ENCODE measurements at regions not wholly inside any gene's neighbourhood (a gene's known extent, or its start where the extent isn't known, plus 50 kb on each side); places are given as distances from the start of the nearest gene placed in this dataset.

DNA sequence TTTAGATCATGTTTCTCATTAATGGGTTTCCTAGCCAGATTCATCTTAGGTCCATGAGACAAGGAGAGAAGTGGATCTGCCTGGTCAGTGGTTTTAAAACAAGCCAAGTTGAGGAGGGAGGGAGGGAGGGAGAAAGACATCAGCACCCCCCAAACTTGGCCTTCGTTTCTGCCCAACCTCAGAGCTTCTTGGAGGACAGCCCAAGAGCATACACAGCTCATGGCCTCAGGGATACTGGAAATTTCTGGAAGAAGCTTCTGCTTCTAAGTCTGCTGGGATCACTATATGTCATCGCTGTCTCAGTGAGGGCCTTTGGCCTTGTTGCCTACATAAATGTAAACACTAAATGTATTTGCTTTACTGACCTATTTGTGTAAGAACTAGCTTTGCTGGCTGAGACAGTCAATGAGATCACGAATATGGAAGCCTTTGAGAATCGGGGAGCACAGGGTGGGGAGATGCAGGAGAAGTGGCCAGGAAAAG is 375.1 kb downstream of the BUD13 start:
- peaks cover 8% of the 10 kb centered on the region for H3K36me3 Mint-ChIP-seq (ENCODE audit: unreplicated experiment)
- H3K27me3 Mint-ChIP-seq (ENCODE audit: unreplicated experiment), result peaks cover 3% of the 10 kb centered on the region
- TF ChIP-seq, protein P1, sequence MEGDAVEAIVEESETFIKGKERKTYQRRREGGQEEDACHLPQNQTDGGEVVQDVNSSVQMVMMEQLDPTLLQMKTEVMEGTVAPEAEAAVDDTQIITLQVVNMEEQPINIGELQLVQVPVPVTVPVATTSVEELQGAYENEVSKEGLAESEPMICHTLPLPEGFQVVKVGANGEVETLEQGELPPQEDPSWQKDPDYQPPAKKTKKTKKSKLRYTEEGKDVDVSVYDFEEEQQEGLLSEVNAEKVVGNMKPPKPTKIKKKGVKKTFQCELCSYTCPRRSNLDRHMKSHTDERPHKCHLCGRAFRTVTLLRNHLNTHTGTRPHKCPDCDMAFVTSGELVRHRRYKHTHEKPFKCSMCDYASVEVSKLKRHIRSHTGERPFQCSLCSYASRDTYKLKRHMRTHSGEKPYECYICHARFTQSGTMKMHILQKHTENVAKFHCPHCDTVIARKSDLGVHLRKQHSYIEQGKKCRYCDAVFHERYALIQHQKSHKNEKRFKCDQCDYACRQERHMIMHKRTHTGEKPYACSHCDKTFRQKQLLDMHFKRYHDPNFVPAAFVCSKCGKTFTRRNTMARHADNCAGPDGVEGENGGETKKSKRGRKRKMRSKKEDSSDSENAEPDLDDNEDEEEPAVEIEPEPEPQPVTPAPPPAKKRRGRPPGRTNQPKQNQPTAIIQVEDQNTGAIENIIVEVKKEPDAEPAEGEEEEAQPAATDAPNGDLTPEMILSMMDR (IDR thresholded peaks at IDR 0.05; ENCODE audit: partially characterized antibody, unreplicated experiment), result no peak
- H3K9me3 Mint-ChIP-seq (ENCODE audit: unreplicated experiment), result peaks cover 2% of the 10 kb centered on the region
- peaks cover 8% of the 10 kb centered on the region for H3K4me1 Mint-ChIP-seq (ENCODE audit: low read depth, unreplicated experiment)
- DNase-seq, result no peak
- H3K4me3 Mint-ChIP-seq (ENCODE audit: unreplicated experiment), result peak overlapping the region; percentile 55
- no peak overlapping the region for H3K27ac Mint-ChIP-seq (ENCODE audit: unreplicated experiment)

- no peak for DNase-seq
- TF ChIP-seq, protein P1 (IDR thresholded peaks at IDR 0.05; ENCODE audit: partially characterized antibody, unreplicated experiment), result no peak
- H3K27me3 Mint-ChIP-seq (ENCODE audit: unreplicated experiment), result peaks cover 3% of the 10 kb centered on the region
- H3K4me3 Mint-ChIP-seq (ENCODE audit: unreplicated experiment), result no peak overlapping the region
- peaks cover 9% of the 10 kb centered on the region for H3K36me3 Mint-ChIP-seq (ENCODE audit: unreplicated experiment)
- peaks cover 8% of the 10 kb centered on the region for H3K4me1 Mint-ChIP-seq (ENCODE audit: low read depth, unreplicated experiment)
- peaks cover 2% of the 10 kb centered on the region for H3K9me3 Mint-ChIP-seq (ENCODE audit: unreplicated experiment)
- no peak overlapping the region for H3K27ac Mint-ChIP-seq (ENCODE audit: unreplicated experiment)
Measured at GRCh38 chr11:116396331-116396730, 376.5 kb downstream of the BUD13 start.

- no peak for DNase-seq
- TF ChIP-seq, protein P1 (IDR thresholded peaks at IDR 0.05; ENCODE audit: partially characterized antibody, unreplicated experiment), result no peak
- Mint-ChIP-seq H3K4me3 (ENCODE audit: unreplicated experiment) (no peak overlapping the region), H3K27ac (ENCODE audit: unreplicated experiment) (no peak overlapping the region), H3K9me3 (ENCODE audit: unreplicated experiment) (peaks cover 2% of the 10 kb centered on the region), H3K4me1 (ENCODE audit: low read depth, unreplicated experiment) (peaks cover 4% of the 10 kb centered on the region), H3K27me3 (ENCODE audit: unreplicated experiment) (peaks cover 5% of the 10 kb centered on the region), H3K36me3 (ENCODE audit: unreplicated experiment) (peaks cover 4% of the 10 kb centered on the region)
Measured at GRCh38 chr11:116394022-116394421, 378.8 kb downstream of the BUD13 start.

GRCh38 chr11:116390963-116391362 is 381.8 kb downstream of the BUD13 start:
- Mint-ChIP-seq H3K27ac (ENCODE audit: unreplicated experiment) (no peak overlapping the region), H3K27me3 (ENCODE audit: unreplicated experiment) (peaks cover 2% of the 10 kb centered on the region), H3K36me3 (ENCODE audit: unreplicated experiment) (peaks cover 4% of the 10 kb centered on the region), H3K4me1 (ENCODE audit: low read depth, unreplicated experiment) (no peaks in the 10 kb centered on the region), H3K4me3 (ENCODE audit: unreplicated experiment) (no peak overlapping the region), H3K9me3 (ENCODE audit: unreplicated experiment) (peaks cover 3% of the 10 kb centered on the region)
- TF ChIP-seq, protein P1 (IDR thresholded peaks at IDR 0.05; ENCODE audit: partially characterized antibody, unreplicated experiment), result no peak
- no peak for DNase-seq

GRCh38 chr11:116388146-116388545 is 384.6 kb downstream of the BUD13 start:
- H3K9me3 Mint-ChIP-seq (ENCODE audit: unreplicated experiment), result peaks cover 2% of the 10 kb centered on the region
- peaks cover 4% of the 10 kb centered on the region for H3K36me3 Mint-ChIP-seq (ENCODE audit: unreplicated experiment)
- peaks cover 4% of the 10 kb centered on the region for H3K27me3 Mint-ChIP-seq (ENCODE audit: unreplicated experiment)
- peaks cover 6% of the 10 kb centered on the region for H3K4me1 Mint-ChIP-seq (ENCODE audit: low read depth, unreplicated experiment)
- TF ChIP-seq, protein P1 (IDR thresholded peaks at IDR 0.05; ENCODE audit: partially characterized antibody, unreplicated experiment), result no peak
- DNase-seq, result no peak
- H3K27ac Mint-ChIP-seq (ENCODE audit: unreplicated experiment), result no peak overlapping the region
- no peak overlapping the region for H3K4me3 Mint-ChIP-seq (ENCODE audit: unreplicated experiment)
